ENCODE measurements at regions not wholly inside any gene's neighbourhood (a gene's known extent, or its start where the extent isn't known, plus 50 kb on each side); places are given as distances from the start of the nearest gene placed in this dataset.

DNA sequence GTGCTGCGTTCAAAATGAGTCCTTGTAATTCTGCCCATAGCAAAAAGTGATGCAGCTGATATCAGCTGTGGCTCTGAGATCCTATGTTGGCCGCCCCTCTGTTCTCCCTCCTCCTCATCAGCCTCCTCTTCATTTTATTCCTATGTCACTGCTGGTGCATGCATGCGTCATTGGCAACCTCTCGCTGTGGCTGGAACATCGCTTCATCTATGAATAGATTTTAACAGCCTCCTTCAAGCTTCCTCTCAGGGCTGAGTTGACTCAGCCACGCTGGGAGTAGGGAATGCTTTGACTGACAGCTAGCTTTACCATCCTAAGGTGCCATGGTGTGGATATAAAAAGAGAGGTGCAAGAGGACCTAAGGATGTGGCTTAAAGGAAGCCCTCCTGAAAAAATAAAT is 303.5 kb downstream of the PLK2 start:
- TF ChIP-seq, protein P1, sequence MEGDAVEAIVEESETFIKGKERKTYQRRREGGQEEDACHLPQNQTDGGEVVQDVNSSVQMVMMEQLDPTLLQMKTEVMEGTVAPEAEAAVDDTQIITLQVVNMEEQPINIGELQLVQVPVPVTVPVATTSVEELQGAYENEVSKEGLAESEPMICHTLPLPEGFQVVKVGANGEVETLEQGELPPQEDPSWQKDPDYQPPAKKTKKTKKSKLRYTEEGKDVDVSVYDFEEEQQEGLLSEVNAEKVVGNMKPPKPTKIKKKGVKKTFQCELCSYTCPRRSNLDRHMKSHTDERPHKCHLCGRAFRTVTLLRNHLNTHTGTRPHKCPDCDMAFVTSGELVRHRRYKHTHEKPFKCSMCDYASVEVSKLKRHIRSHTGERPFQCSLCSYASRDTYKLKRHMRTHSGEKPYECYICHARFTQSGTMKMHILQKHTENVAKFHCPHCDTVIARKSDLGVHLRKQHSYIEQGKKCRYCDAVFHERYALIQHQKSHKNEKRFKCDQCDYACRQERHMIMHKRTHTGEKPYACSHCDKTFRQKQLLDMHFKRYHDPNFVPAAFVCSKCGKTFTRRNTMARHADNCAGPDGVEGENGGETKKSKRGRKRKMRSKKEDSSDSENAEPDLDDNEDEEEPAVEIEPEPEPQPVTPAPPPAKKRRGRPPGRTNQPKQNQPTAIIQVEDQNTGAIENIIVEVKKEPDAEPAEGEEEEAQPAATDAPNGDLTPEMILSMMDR (IDR thresholded peaks at IDR 0.05; ENCODE audit: insufficient read depth, low read depth, low read length), result no peak
- TF ChIP-seq EZH2 (IDR thresholded peaks at IDR 0.05; ENCODE audit: insufficient read depth, low read length), result no peak
